HUES6 (cell line): ENCODE measurements at regions not wholly inside any gene's neighbourhood (a gene's known extent, or its start where the extent isn't known, plus 50 kb on each side); places are given as distances from the start of the nearest gene placed in this dataset.

Experiments
- H3K27ac ChIP-seq: 2 replicates; pipeline ENCODE4 v1.7.0; 2013; ENCODE audit warnings: low read depth, mild to moderate bottlenecking, low read length, inconsistent platforms
- H3K27me3 ChIP-seq: 2 replicates; pipeline ENCODE4 v1.6.1; 2013; ENCODE audit warnings: low read length; ENCODE audit not compliant: control insufficient read depth, insufficient read depth
- H3K36me3 ChIP-seq: 2 replicates; pipeline ENCODE4 v1.6.1; 2013; ENCODE audit warnings: low read length; ENCODE audit not compliant: control insufficient read depth, insufficient read depth
- H3K4me1 ChIP-seq: 2 replicates; pipeline ENCODE4 v1.6.1; 2013; ENCODE audit warnings: low read length; ENCODE audit not compliant: control insufficient read depth, insufficient read depth
- H3K4me3 ChIP-seq: 2 replicates; pipeline ENCODE4 v1.5.1; 2013; ENCODE audit warnings: low read depth, low read length
- H3K9ac ChIP-seq: one replicate; pipeline ENCODE4 v1.6.1; 2013; ENCODE audit warnings: mild to moderate bottlenecking, low read length
- H3K9me3 ChIP-seq: 2 replicates; pipeline ENCODE4 v1.6.1; 2013; ENCODE audit warnings: low read depth, low read length; ENCODE audit not compliant: control insufficient read depth, insufficient read depth

- no peak overlapping the region for H3K4me3 ChIP-seq
- no peak overlapping the region for H3K27ac ChIP-seq
- no peaks in the 10 kb centered on the region for H3K36me3 ChIP-seq
- H3K9me3 ChIP-seq = peaks cover 2% of the 10 kb centered on the region; the same call in 1 of the 2 replicates
- H3K4me1 ChIP-seq = peaks cover 2% of the 10 kb centered on the region; the same call in 1 of the 2 replicates
- H3K9ac ChIP-seq = no peak overlapping the region
- H3K27me3 ChIP-seq = no peaks in the 10 kb centered on the region
Measured at GRCh38 chr22:48702573-48703264, 1125.0 kb downstream of the BRD1 start.

- peaks cover 7% of the 10 kb centered on the region; the same call in 1 of the 2 replicates for H3K9me3 ChIP-seq
- no peak overlapping the region for H3K9ac ChIP-seq
- H3K4me1 ChIP-seq = peaks cover 2% of the 10 kb centered on the region; the same call in 1 of the 2 replicates
- no peak overlapping the region for H3K27ac ChIP-seq
- H3K27me3 ChIP-seq = no peaks in the 10 kb centered on the region
- no peak overlapping the region for H3K4me3 ChIP-seq
- H3K36me3 ChIP-seq = no peaks in the 10 kb centered on the region
Measured at GRCh38 chr22:48701296-48702030, 1126.2 kb downstream of the BRD1 start.

DNA sequence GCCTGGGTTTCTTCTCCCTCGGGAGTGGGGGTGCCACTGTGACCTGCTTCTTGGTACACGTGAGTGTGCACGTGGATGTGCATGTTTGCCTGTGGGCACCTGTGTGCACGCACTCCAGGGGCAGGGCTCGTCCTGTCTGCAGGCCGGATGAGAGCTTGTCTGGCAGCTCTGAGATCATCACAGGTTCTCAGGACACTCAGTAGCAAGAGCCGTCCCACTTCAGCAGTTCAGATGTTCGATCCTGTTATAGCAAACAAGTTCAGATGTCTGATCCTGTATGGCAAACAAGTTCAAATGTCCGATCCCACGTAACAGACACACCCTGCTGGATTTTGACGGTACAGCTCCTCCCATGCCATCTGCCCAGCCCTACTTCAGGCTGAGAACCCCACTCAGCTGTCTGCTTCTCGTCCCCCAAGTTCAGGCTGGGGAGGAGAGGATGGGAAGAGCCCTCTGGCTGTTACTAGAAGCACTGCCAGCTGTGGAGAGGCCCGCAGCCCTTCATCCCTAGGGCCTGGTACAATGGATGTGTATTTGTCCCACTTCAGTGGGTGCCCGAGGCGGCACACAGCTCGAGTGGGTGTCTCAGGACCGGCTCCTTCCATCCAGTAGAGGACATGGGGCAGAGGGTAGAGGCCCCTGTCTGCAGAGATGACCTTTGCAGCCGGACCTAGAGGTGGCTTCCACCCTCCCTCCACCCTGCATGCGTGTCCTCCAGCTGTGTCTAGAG lies 1126.9 kb downstream of the BRD1 start:
- no peaks in the 10 kb centered on the region for H3K36me3 ChIP-seq
- no peak overlapping the region for H3K27ac ChIP-seq
- peaks cover 7% of the 10 kb centered on the region; the same call in 1 of the 2 replicates for H3K9me3 ChIP-seq
- H3K9ac ChIP-seq = no peak overlapping the region
- H3K27me3 ChIP-seq = no peaks in the 10 kb centered on the region
- H3K4me3 ChIP-seq = no peak overlapping the region
- peaks cover 2% of the 10 kb centered on the region; the same call in 1 of the 2 replicates for H3K4me1 ChIP-seq

- H3K9me3 ChIP-seq = peaks cover 7% of the 10 kb centered on the region; the same call in 1 of the 2 replicates
- H3K4me1 ChIP-seq = peaks cover 2% of the 10 kb centered on the region; the same call in 1 of the 2 replicates
- no peaks in the 10 kb centered on the region for H3K27me3 ChIP-seq
- no peaks in the 10 kb centered on the region for H3K36me3 ChIP-seq
- no peak overlapping the region for H3K9ac ChIP-seq
- no peak overlapping the region for H3K4me3 ChIP-seq
- H3K27ac ChIP-seq = no peak overlapping the region
Measured at GRCh38 chr22:48700180-48700565, 1127.5 kb downstream of the BRD1 start.

GRCh38 chr22:48699511-48699910 lies 1128.2 kb downstream of the BRD1 start:
- Histone ChIP-seq H3K4me3 (no peak overlapping the region), H3K9me3 (peaks cover 7% of the 10 kb centered on the region; the same call in 1 of the 2 replicates)

GRCh38 chr22:48698618-48699017 lies 1129.1 kb downstream of the BRD1 start:
- Histone ChIP-seq H3K4me1 (peaks cover 2% of the 10 kb centered on the region; the same call in 1 of the 2 replicates), H3K27ac (no peak overlapping the region), H3K9ac (no peak overlapping the region), H3K36me3 (no peaks in the 10 kb centered on the region), H3K27me3 (no peaks in the 10 kb centered on the region), H3K4me3 (no peak overlapping the region), H3K9me3 (peaks cover 7% of the 10 kb centered on the region; the same call in 1 of the 2 replicates)

More at GRCh38 chr22:48699511-48699910, 1128.2 kb downstream of the BRD1 start:
- H3K4me1 ChIP-seq = peaks cover 2% of the 10 kb centered on the region; the same call in 1 of the 2 replicates
- H3K9ac ChIP-seq = no peak overlapping the region
- H3K36me3 ChIP-seq = no peaks in the 10 kb centered on the region
- no peaks in the 10 kb centered on the region for H3K27me3 ChIP-seq
- H3K27ac ChIP-seq = no peak overlapping the region

DNA sequence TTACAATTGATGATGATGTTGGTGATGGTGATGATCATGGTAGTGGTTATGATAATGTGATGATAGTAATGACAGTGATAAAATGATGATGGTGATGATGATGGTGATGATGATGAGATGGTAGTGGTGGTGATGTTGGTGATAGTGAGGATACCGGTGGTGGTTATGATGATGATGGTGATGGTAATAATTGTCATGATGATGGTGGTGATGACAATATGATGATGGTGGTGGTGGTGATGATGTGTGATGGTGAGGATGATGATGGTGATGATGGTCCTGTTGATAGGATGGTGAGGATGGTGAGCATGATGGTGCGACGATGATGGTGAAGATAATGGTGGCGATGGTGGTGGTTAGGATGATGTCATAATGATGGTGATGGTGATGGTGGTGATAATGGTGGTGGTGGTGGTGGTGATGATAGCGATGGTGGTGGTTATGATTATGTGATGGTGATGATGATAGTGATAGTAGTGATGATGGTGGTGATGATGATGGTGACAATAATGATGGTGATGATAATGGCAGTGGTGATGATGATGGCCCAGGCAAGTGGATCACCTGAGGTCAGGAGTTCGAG lies 1129.9 kb downstream of the BRD1 start:
- no peak overlapping the region for H3K4me3 ChIP-seq
- H3K27me3 ChIP-seq = no peaks in the 10 kb centered on the region
- H3K36me3 ChIP-seq = no peaks in the 10 kb centered on the region
- H3K9me3 ChIP-seq = peaks cover 7% of the 10 kb centered on the region; the same call in 1 of the 2 replicates
- H3K9ac ChIP-seq = no peak overlapping the region
- H3K4me1 ChIP-seq = peaks cover 2% of the 10 kb centered on the region; the same call in 1 of the 2 replicates
- H3K27ac ChIP-seq = no peak overlapping the region

- Histone ChIP-seq H3K4me1 (0 out of 2 replicates have a peak, but pooled peaks cover under 1% of the 10 kb centered on the region), H3K4me3 (no peak overlapping the region), H3K27ac (no peak overlapping the region), H3K9ac (no peak overlapping the region), H3K9me3 (peaks cover 7% of the 10 kb centered on the region; the same call in 1 of the 2 replicates), H3K27me3 (no peaks in the 10 kb centered on the region), H3K36me3 (no peaks in the 10 kb centered on the region)
Measured at GRCh38 chr22:48697223-48697622, 1130.5 kb downstream of the BRD1 start.

GRCh38 chr22:48696371-48696770 lies 1131.3 kb downstream of the BRD1 start:
- Histone ChIP-seq H3K36me3 (no peaks in the 10 kb centered on the region), H3K4me3 (no peak overlapping the region), H3K27ac (no peak overlapping the region), H3K4me1 (no peaks in the 10 kb centered on the region), H3K9ac (no peak overlapping the region), H3K27me3 (no peaks in the 10 kb centered on the region), H3K9me3 (peaks cover 7% of the 10 kb centered on the region; the same call in 1 of the 2 replicates)

DNA sequence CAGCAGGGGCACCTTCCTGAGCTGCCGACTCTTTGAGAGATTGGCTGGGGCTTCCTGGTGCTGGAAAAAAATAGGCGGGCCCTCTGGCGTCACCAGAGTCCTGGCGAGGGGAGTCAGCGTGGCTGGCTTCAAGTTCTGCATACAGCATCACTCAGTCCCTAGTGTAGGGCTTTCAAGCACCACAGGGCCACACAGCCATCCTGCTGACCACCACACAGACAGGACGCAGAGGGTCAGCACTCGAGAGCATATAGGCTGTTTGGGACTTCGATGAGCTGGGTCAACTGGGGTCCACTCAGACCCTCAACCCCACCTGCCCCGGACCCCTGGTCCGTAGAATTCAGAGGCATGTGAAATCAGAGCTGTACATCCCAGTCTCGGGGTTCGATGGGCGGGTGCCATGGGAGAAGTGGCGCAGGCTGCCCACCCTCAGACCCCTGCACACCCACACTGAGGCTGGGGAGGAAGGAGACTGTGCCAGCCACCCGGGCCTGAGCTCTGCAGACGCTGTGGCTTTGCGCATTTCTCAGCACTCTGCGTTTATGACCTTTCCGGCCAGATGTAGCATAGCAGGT lies 1131.9 kb downstream of the BRD1 start:
- no peak overlapping the region for H3K4me3 ChIP-seq
- H3K27me3 ChIP-seq = no peaks in the 10 kb centered on the region
- H3K4me1 ChIP-seq = no peaks in the 10 kb centered on the region
- H3K27ac ChIP-seq = no peak overlapping the region
- H3K36me3 ChIP-seq = no peaks in the 10 kb centered on the region
- no peak overlapping the region for H3K9ac ChIP-seq
- peaks cover 7% of the 10 kb centered on the region; the same call in 1 of the 2 replicates for H3K9me3 ChIP-seq
